ENCODE measurements at regions not wholly inside any gene's neighbourhood (a gene's known extent, or its start where the extent isn't known, plus 50 kb on each side); places are given as distances from the start of the nearest gene placed in this dataset.

GRCh38 chr5:110323832-110324231 is 402.6 kb downstream of the TMEM232 start:
- Mint-ChIP-seq H3K36me3 (ENCODE audit: insufficient read depth, unreplicated experiment) (no peaks in the 10 kb centered on the region), H3K4me1 (ENCODE audit: low read depth, unreplicated experiment) (no peaks in the 10 kb centered on the region), H3K27me3 (ENCODE audit: unreplicated experiment) (no peaks in the 10 kb centered on the region), H3K4me3 (ENCODE audit: low read depth, unreplicated experiment) (no peak overlapping the region), H3K27ac (ENCODE audit: unreplicated experiment) (no peak overlapping the region), H3K9me3 (ENCODE audit: low read depth, unreplicated experiment) (peaks cover 2% of the 10 kb centered on the region)
- intact Hi-C loops (cut with micrococcal nuclease; ENCODE audit: unreplicated experiment): no loop called here
- CTCF ChIA-PET: no interaction called here
- no TSS peak for BruUV-seq (replicated peaks)
- no peak for DNase-seq
- TF ChIP-seq CTCF (IDR thresholded peaks at IDR 0.05; ENCODE audit: unreplicated experiment): no peak

GRCh38 chr5:110324876-110325275 is 401.6 kb downstream of the TMEM232 start:
- no TSS peak for BruUV-seq (replicated peaks)
- peaks cover 2% of the 10 kb centered on the region for H3K9me3 Mint-ChIP-seq (ENCODE audit: low read depth, unreplicated experiment)
- no peaks in the 10 kb centered on the region for H3K4me1 Mint-ChIP-seq (ENCODE audit: low read depth, unreplicated experiment)
- TF ChIP-seq CTCF (IDR thresholded peaks at IDR 0.05; ENCODE audit: unreplicated experiment): no peak
- no peak overlapping the region for H3K4me3 Mint-ChIP-seq (ENCODE audit: low read depth, unreplicated experiment)
- H3K36me3 Mint-ChIP-seq (ENCODE audit: insufficient read depth, unreplicated experiment): no peaks in the 10 kb centered on the region
- no peak for DNase-seq
- no peak overlapping the region for H3K27ac Mint-ChIP-seq (ENCODE audit: unreplicated experiment)
- intact Hi-C loops (cut with micrococcal nuclease; ENCODE audit: unreplicated experiment): no loop called here
- H3K27me3 Mint-ChIP-seq (ENCODE audit: unreplicated experiment): no peaks in the 10 kb centered on the region
- CTCF ChIA-PET: no interaction called here

GRCh38 chr5:110329955-110330525 is 396.4 kb downstream of the TMEM232 start:
- Mint-ChIP-seq H3K4me1 (ENCODE audit: low read depth, unreplicated experiment) (no peaks in the 10 kb centered on the region), H3K27ac (ENCODE audit: unreplicated experiment) (no peak overlapping the region), H3K27me3 (ENCODE audit: unreplicated experiment) (peaks cover 3% of the 10 kb centered on the region), H3K9me3 (ENCODE audit: low read depth, unreplicated experiment) (peaks cover 4% of the 10 kb centered on the region), H3K36me3 (ENCODE audit: insufficient read depth, unreplicated experiment) (no peaks in the 10 kb centered on the region), H3K4me3 (ENCODE audit: low read depth, unreplicated experiment) (no peak overlapping the region)
- BruUV-seq (replicated peaks): no TSS peak
- no peak for DNase-seq
- CTCF ChIA-PET: no interaction called here
- TF ChIP-seq CTCF (IDR thresholded peaks at IDR 0.05; ENCODE audit: unreplicated experiment): no peak
- intact Hi-C loops (cut with micrococcal nuclease; ENCODE audit: unreplicated experiment): no loop called here

GRCh38 chr5:110333384-110333783 is 393.1 kb downstream of the TMEM232 start:
- Mint-ChIP-seq H3K36me3 (ENCODE audit: insufficient read depth, unreplicated experiment) (no peaks in the 10 kb centered on the region), H3K4me3 (ENCODE audit: low read depth, unreplicated experiment) (no peak overlapping the region), H3K4me1 (ENCODE audit: low read depth, unreplicated experiment) (no peaks in the 10 kb centered on the region), H3K9me3 (ENCODE audit: low read depth, unreplicated experiment) (peaks cover 3% of the 10 kb centered on the region), H3K27me3 (ENCODE audit: unreplicated experiment) (peaks cover 17% of the 10 kb centered on the region), H3K27ac (ENCODE audit: unreplicated experiment) (no peak overlapping the region)
- intact Hi-C loops (cut with micrococcal nuclease; ENCODE audit: unreplicated experiment): no loop called here
- CTCF ChIA-PET: no interaction called here
- no peak for TF ChIP-seq CTCF (IDR thresholded peaks at IDR 0.05; ENCODE audit: unreplicated experiment)
- BruUV-seq (replicated peaks): no TSS peak
- no peak for DNase-seq

Data from Calu3 (cell line).